GM12865 (cell line): ENCODE measurements at regions not wholly inside any gene's neighbourhood (a gene's known extent, or its start where the extent isn't known, plus 50 kb on each side); places are given as distances from the start of the nearest gene placed in this dataset.

Experiments
- DNase-seq: peaks from one replicate; pipeline ENCODE4 v3.0.0; 2010; ENCODE audit warnings: low read depth
- H3K4me3 ChIP-seq: 2 replicates; pipeline ENCODE4 v1.5.1; 2011; ENCODE audit warnings: mild to moderate bottlenecking, low read depth, low read length, control low read depth
- TF ChIP-seq, protein P1 (sequence below): IDR thresholded peaks from 2 replicates; pipeline ENCODE4 v1.5.1; 2011; ENCODE audit warnings: low read length, control low read depth, low read depth, inconsistent platforms; ENCODE audit not compliant: insufficient read depth; ENCODE audit errors: missing control alignments

DNA sequence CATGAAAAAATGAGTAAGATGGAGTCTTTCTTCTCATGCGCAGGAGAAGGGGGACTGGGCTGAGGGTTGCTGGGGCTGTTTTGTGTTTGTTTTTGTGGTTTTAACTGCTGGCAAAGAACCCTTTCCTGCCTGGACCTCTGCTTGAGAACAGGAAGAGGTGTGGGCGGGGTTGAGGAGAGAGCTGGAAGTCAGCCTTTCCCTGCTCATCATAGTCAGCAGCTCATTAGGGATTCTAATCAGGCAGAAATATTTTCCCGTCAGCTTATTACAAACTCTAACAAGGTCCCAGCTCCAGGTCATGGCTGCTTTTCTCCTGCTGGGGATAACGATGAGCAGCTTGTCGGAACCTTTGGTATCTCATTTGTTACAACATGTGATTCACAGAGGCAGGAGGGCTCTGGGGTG is 185.0 kb upstream of the NRXN3 start:
- DNase-seq: no peak
- TF ChIP-seq, protein P1, sequence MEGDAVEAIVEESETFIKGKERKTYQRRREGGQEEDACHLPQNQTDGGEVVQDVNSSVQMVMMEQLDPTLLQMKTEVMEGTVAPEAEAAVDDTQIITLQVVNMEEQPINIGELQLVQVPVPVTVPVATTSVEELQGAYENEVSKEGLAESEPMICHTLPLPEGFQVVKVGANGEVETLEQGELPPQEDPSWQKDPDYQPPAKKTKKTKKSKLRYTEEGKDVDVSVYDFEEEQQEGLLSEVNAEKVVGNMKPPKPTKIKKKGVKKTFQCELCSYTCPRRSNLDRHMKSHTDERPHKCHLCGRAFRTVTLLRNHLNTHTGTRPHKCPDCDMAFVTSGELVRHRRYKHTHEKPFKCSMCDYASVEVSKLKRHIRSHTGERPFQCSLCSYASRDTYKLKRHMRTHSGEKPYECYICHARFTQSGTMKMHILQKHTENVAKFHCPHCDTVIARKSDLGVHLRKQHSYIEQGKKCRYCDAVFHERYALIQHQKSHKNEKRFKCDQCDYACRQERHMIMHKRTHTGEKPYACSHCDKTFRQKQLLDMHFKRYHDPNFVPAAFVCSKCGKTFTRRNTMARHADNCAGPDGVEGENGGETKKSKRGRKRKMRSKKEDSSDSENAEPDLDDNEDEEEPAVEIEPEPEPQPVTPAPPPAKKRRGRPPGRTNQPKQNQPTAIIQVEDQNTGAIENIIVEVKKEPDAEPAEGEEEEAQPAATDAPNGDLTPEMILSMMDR: no peak
- no peak overlapping the region for H3K4me3 ChIP-seq

DNA sequence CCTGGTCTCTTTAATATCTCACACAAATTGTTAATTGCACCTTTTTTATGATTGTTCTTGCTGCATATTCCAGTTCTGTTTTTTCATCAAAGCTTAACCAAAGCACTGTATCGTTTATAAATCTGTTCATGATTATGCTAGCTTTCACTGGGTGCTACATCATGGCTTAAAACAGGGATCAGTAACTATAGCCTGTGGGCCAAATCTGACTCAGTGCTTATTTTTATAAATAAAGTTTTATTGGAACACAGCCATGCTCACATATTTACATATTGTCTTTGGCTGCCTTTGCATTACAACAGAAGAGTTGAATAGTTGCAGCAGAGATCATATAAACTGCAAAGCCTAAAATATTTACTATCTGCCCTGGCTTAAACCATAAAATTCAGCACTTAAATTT is 183.4 kb upstream of the NRXN3 start:
- TF ChIP-seq, protein P1: no peak
- no peak overlapping the region for H3K4me3 ChIP-seq
- no peak for DNase-seq

DNA sequence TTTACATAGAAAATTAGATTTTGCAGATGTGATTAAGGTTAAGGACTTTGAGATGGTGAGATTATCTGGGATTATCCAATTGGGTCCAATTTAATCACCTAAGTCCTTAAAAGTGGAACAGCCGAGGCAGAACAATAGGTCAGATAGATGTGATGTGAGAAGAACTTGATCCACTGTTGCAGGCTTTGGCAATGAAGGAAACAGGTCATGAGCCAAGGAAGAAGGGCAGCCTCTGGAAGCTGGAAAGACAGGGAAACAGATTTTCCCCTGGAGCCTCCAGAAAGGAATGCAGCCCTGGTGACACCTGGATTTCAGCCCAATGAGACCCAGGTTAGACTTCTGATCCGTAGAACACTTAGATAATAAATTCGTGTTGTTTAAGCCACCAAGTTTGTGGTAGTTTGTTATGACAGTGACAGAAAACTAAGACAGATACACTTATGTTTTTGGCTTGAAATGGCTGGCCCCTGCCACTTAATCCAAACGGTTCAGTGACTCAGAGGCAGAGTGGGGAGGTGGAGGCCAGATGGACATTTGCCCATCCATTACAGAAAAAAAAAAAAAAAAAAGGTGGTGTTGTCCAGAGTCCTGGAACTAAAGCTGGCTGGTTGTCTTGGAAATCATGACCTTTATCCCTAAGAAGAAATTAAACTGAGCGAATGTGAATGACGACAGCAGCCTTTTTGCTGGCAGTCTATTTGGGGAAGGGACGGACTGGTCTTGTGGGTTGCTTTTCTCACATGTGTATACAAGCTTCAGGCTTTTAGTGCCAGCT is 181.9 kb upstream of the NRXN3 start:
- DNase-seq: no peak
- no peak overlapping the region for H3K4me3 ChIP-seq
- TF ChIP-seq, protein P1: no peak

DNA sequence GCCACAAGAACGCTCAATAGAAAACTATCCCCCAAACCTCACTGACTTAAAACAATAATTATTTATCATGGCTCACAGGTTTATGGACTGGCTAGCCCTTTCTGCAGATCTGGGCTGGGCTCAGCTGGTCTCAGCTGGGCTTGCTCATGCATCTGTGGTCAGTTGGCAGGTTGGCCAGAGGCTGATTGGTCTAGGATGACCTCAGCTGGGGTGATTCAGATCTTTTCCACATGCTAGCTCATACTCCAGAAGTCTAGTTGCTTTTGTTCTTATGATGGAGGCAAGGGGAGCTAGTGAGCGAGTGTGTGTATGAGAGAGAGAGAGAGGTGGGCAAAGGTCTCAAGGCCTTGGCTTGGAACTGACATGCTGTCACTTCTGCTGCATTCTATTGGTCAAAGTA is 181.2 kb upstream of the NRXN3 start:
- no peak overlapping the region for H3K4me3 ChIP-seq
- DNase-seq: no peak
- TF ChIP-seq, protein P1: no peak

DNA sequence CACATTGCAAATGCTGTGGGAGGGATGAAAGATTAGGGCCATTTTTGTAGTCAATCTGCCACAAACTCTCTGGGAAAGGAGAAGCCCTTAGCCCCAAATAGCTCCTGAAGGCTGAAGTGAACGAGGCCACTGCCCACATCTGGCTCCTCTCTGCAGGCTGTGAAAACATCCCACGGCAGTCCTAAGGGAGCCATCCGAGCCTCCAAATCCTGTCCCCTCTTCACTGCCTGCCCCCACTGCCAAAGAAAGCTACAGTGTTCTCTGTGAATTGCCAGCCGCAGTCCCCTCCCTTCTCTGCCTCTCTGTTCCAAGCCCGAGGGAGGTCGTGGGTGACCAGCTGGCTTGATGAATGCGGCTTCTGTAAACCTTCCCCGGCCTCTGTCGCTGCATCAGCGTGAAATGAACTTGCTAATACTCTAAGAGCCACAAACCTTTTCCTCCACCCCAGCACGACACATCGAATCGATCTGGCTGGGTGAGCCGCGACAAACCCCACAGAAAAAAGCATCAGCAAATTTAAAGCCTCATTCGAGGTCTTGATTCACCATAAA is 180.7 kb upstream of the NRXN3 start:
- TF ChIP-seq, protein P1: no peak
- no peak overlapping the region for H3K4me3 ChIP-seq
- DNase-seq: no peak

DNA sequence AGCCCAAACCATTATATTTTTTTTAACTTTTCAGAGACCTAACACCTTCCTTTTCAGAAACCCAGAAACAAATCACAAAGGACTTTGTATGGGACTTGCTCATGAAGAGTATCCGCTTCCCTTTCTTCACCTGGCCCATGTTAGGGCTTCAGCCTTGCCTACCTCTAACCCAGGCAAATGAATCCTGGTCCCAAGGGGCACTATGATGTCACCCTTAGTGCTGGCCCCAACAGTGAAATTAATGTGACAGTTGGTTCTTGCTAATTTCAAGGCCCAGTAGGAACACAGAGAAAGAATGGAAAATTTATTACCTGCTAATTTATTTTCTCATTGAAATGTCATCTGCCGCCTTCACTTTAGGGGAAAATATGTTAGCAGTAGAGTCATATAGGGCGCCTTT is 179.8 kb upstream of the NRXN3 start:
- no peak for DNase-seq
- TF ChIP-seq, protein P1: no peak
- no peak overlapping the region for H3K4me3 ChIP-seq
